ENCODE measurements at regions not wholly inside any gene's neighbourhood (a gene's known extent, or its start where the extent isn't known, plus 50 kb on each side); places are given as distances from the start of the nearest gene placed in this dataset.

GRCh38 chr12:105955976-105956375, 182.8 kb downstream of the NUAK1 start:
- Histone ChIP-seq H3K9ac (ENCODE audit: low read length) (no peak overlapping the region), H3K36me3 (ENCODE audit: low read length) (no peaks in the 10 kb centered on the region), H3K4me3 (ENCODE audit: insufficient read depth, low read length, poor library complexity, severe bottlenecking) (no peak overlapping the region), H2AFZ (ENCODE audit: low read depth, low read length, severe bottlenecking) (no peak overlapping the region), H3F3A (ENCODE audit: insufficient read depth) (no peaks in the 10 kb centered on the region), H3K27me3 (ENCODE audit: low read length) (no peaks in the 10 kb centered on the region), H3K4me2 (ENCODE audit: low read depth, low read length, poor library complexity, severe bottlenecking) (no peak overlapping the region), H3K9me3 (ENCODE audit: insufficient read depth, low read length) (no peaks in the 10 kb centered on the region), H3K27ac (ENCODE audit: low read depth, low read length) (no peak overlapping the region), H3K9me2 (replicated peaks; ENCODE audit: insufficient read depth, low read length) (no peaks in the 10 kb centered on the region), H4K20me1 (ENCODE audit: low read depth, low read length) (no peaks in the 10 kb centered on the region), H3K79me2 (ENCODE audit: insufficient read depth, low read length) (no peaks in the 10 kb centered on the region)
- TF ChIP-seq, protein P1, sequence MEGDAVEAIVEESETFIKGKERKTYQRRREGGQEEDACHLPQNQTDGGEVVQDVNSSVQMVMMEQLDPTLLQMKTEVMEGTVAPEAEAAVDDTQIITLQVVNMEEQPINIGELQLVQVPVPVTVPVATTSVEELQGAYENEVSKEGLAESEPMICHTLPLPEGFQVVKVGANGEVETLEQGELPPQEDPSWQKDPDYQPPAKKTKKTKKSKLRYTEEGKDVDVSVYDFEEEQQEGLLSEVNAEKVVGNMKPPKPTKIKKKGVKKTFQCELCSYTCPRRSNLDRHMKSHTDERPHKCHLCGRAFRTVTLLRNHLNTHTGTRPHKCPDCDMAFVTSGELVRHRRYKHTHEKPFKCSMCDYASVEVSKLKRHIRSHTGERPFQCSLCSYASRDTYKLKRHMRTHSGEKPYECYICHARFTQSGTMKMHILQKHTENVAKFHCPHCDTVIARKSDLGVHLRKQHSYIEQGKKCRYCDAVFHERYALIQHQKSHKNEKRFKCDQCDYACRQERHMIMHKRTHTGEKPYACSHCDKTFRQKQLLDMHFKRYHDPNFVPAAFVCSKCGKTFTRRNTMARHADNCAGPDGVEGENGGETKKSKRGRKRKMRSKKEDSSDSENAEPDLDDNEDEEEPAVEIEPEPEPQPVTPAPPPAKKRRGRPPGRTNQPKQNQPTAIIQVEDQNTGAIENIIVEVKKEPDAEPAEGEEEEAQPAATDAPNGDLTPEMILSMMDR (IDR thresholded peaks at IDR 0.05; ENCODE audit: insufficient read depth, low read length, poor library complexity, severe bottlenecking) = no peak
- TF ChIP-seq EZH2phosphoT487 (conservative IDR thresholded peaks at IDR 0.05; ENCODE audit: low read length) = no peak

GRCh38 chr12:105956662-105957457, 181.9 kb downstream of the NUAK1 start:
- Histone ChIP-seq H3K27ac (ENCODE audit: low read depth, low read length) (no peak overlapping the region), H3K9me2 (replicated peaks; ENCODE audit: insufficient read depth, low read length) (no peaks in the 10 kb centered on the region), H3K9ac (ENCODE audit: low read length) (no peak overlapping the region), H3K4me3 (ENCODE audit: insufficient read depth, low read length, poor library complexity, severe bottlenecking) (no peak overlapping the region), H3F3A (ENCODE audit: insufficient read depth) (no peaks in the 10 kb centered on the region), H3K36me3 (ENCODE audit: low read length) (no peaks in the 10 kb centered on the region), H3K79me2 (ENCODE audit: insufficient read depth, low read length) (no peaks in the 10 kb centered on the region), H3K27me3 (ENCODE audit: low read length) (no peaks in the 10 kb centered on the region), H3K4me2 (ENCODE audit: low read depth, low read length, poor library complexity, severe bottlenecking) (no peak overlapping the region), H4K20me1 (ENCODE audit: low read depth, low read length) (no peaks in the 10 kb centered on the region), H3K9me3 (ENCODE audit: insufficient read depth, low read length) (no peaks in the 10 kb centered on the region), H2AFZ (ENCODE audit: low read depth, low read length, severe bottlenecking) (no peak overlapping the region)
- no peak for TF ChIP-seq EZH2phosphoT487 (conservative IDR thresholded peaks at IDR 0.05; ENCODE audit: low read length)
- TF ChIP-seq, protein P1 (IDR thresholded peaks at IDR 0.05; ENCODE audit: insufficient read depth, low read length, poor library complexity, severe bottlenecking) = no peak

DNA sequence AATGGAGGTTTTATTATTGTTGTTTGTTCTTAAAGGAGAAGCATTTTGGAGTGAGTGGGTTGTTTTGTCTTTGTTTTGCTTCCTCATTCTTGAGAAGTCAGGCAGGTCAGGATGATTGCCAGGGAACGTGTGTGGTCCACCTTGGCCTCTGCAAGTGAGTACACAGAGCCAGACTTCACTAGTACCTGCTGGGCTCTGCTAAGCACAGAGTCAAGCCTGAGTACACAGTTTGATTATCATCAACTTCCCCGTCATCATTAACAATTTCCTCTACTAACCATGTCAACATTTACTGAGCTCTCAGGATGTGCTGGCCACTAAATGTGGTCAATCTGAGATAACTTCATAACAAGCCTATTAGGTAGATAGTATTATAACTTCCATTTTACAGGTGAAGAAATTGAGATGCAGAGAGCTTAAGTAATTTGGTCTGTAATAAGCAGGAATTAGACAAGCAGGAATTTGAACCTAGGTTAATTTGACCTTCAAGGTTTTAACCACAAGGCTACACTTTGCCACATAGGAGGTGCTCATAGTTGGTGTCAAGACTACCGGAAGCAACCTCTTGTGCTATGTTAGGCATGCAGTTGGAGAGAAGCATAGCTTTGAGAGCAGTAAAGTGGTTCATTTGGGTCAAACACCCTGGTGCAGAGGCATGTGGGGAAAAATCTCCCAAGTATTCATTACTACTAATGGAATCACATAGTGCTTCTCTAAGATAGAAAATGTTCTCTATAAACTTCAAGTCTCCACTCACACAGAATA, 178.3 kb downstream of the NUAK1 start:
- Histone ChIP-seq H3K27ac (ENCODE audit: low read depth, low read length) (no peak overlapping the region), H3F3A (ENCODE audit: insufficient read depth) (no peaks in the 10 kb centered on the region), H3K9ac (ENCODE audit: low read length) (no peak overlapping the region), H2AFZ (ENCODE audit: low read depth, low read length, severe bottlenecking) (no peak overlapping the region), H3K36me3 (ENCODE audit: low read length) (no peaks in the 10 kb centered on the region), H3K4me3 (ENCODE audit: insufficient read depth, low read length, poor library complexity, severe bottlenecking) (no peak overlapping the region), H3K27me3 (ENCODE audit: low read length) (no peaks in the 10 kb centered on the region), H4K20me1 (ENCODE audit: low read depth, low read length) (no peaks in the 10 kb centered on the region), H3K4me2 (ENCODE audit: low read depth, low read length, poor library complexity, severe bottlenecking) (no peak overlapping the region), H3K79me2 (ENCODE audit: insufficient read depth, low read length) (no peaks in the 10 kb centered on the region), H3K9me3 (ENCODE audit: insufficient read depth, low read length) (no peaks in the 10 kb centered on the region), H3K9me2 (replicated peaks; ENCODE audit: insufficient read depth, low read length) (no peaks in the 10 kb centered on the region)
- TF ChIP-seq EZH2phosphoT487 (conservative IDR thresholded peaks at IDR 0.05; ENCODE audit: low read length) = no peak
- TF ChIP-seq, protein P1 (IDR thresholded peaks at IDR 0.05; ENCODE audit: insufficient read depth, low read length, poor library complexity, severe bottlenecking) = no peak
